ENCODE measurements at regions not wholly inside any gene's neighbourhood (a gene's known extent, or its start where the extent isn't known, plus 50 kb on each side); places are given as distances from the start of the nearest gene placed in this dataset.

DNA sequence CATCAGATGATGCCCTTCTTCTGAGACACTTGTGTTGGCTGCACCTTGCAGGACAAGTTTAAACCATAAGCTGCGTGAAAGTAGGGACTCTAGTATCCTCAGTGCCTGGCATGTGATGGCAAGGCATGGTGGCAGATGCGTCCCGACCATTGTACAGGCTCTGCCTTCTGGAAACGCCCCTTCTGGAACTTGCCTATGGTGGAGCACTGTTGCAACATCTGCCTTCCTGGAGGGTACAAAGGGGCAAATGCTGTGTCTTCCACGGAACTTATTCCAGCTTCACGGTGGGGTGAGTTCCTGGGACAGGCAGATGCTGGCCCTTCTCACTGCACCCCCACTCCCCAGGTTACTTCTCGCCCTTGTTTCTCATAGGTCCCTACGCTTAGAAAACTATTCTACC, 232.8 kb downstream of the THBS2 start:
- H3K4me1 ChIP-seq, result peaks cover 0 to 14% (median 0%) of the 10 kb centered on the region in 3 donors
- no peak overlapping the region for H3K27ac ChIP-seq
- TF ChIP-seq EP300 (IDR thresholded peaks at IDR 0.05) (no peak), POLR2AphosphoS5 (IDR thresholded peaks at IDR 0.05) (no peak), POLR2A (IDR thresholded peaks at IDR 0.05) (no peak)
- TF ChIP-seq, protein P1, sequence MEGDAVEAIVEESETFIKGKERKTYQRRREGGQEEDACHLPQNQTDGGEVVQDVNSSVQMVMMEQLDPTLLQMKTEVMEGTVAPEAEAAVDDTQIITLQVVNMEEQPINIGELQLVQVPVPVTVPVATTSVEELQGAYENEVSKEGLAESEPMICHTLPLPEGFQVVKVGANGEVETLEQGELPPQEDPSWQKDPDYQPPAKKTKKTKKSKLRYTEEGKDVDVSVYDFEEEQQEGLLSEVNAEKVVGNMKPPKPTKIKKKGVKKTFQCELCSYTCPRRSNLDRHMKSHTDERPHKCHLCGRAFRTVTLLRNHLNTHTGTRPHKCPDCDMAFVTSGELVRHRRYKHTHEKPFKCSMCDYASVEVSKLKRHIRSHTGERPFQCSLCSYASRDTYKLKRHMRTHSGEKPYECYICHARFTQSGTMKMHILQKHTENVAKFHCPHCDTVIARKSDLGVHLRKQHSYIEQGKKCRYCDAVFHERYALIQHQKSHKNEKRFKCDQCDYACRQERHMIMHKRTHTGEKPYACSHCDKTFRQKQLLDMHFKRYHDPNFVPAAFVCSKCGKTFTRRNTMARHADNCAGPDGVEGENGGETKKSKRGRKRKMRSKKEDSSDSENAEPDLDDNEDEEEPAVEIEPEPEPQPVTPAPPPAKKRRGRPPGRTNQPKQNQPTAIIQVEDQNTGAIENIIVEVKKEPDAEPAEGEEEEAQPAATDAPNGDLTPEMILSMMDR (IDR thresholded peaks at IDR 0.05), result no peak
- peaks cover 0 to 20% (median 0%) of the 10 kb centered on the region in 3 donors for H3K9me3 ChIP-seq
- WGBS, 2 donors (ENCODE audit: low coverage in 1 of 2), result 84 to 86% methylated on average over 4 to 6 of the region's 8 CpGs
- no peak for ATAC-seq
- no peaks in the 10 kb centered on the region for H3K27me3 ChIP-seq
- no peaks in the 10 kb centered on the region for H3K36me3 ChIP-seq
- H3K4me3 ChIP-seq, result no peak overlapping the region

DNA sequence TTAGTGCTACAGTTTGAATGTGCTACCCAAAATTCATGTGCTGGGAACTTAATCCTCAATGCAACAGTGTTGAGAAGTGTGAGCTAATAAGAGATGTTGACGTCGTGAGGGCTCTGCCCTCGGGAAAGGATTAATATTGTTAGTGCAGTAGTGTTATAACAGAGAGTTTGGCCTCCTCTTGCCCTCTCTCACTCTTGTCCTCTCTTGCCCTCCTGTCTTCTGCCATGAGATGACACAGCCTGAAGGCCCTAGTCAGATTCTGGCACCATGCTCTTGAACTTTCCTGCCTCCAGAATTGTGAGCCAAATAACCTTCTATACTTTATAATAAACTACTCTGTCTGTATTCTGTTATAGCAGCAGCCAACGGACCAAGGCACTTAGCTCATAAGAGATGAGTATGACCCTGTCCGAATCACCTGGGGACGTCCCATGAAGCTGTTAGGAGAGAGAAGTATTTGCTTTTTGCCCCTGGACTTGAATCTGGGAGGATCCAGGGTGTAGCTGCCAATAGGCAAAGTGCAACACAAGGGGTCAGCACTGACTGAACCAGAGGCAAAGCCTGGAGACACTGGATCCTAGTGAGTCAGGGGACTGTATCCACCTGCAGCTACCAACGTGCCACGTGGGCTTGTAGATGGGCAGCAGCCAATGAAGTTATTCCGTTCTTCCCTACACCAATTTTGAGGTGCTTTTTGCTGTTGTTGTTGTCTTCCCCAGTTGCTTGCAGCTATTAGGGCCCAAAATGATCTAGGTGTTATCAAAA, 233.7 kb downstream of the THBS2 start:
- Histone ChIP-seq H3K27me3 (no peaks in the 10 kb centered on the region), H3K4me3 (no peak overlapping the region), H3K4me1 (peaks cover 0 to 14% (median 0%) of the 10 kb centered on the region in 3 donors), H3K27ac (peak overlapping the region in 1 of 4 donors; percentile 27), H3K9me3 (peaks cover 0 to 20% (median 0%) of the 10 kb centered on the region in 3 donors), H3K36me3 (no peaks in the 10 kb centered on the region)
- WGBS, 2 donors (ENCODE audit: low coverage in 1 of 2), result 37 to 49% methylated on average over 6 to 7 of the region's 9 CpGs
- peak; percentile 50 for ATAC-seq
- TF ChIP-seq POLR2A (IDR thresholded peaks at IDR 0.05) (no peak), POLR2AphosphoS5 (IDR thresholded peaks at IDR 0.05) (peak; percentile 54)
- TF ChIP-seq, protein P1 (IDR thresholded peaks at IDR 0.05), result peak in 2 of 4 experiments; percentile 11 to 17

DNA sequence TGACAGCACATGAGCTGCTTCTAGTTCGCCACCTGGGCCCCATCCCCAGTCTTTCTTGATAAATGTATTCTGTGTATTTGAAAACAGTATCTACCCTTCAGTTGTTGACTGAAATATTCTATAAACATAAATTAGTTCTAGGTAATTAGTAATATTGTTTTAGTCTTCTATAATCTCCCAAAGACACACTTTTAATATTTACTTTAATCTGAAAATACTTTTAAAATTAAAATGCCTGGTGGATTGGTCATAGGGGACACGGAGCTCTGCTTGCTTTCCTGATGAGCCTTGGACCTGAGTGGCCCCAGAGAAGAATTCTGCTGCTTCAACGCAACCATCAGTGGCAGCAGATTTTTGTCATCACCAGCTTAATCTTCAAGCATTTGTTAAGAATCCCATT, 234.5 kb downstream of the THBS2 start:
- Histone ChIP-seq H3K4me3 (no peak overlapping the region), H3K27me3 (no peaks in the 10 kb centered on the region), H3K36me3 (no peaks in the 10 kb centered on the region), H3K27ac (peak overlapping the region in 2 of 4 donors; percentile 13 to 27), H3K4me1 (peaks cover 0 to 14% (median 0%) of the 10 kb centered on the region in 3 donors), H3K9me3 (peaks cover 0 to 20% (median 0%) of the 10 kb centered on the region in 3 donors)
- TF ChIP-seq, protein P1 (IDR thresholded peaks at IDR 0.05), result no peak
- no peak for TF ChIP-seq POLR2AphosphoS5 (IDR thresholded peaks at IDR 0.05)
- no peak for TF ChIP-seq EP300 (IDR thresholded peaks at IDR 0.05)
- no peak for TF ChIP-seq POLR2A (IDR thresholded peaks at IDR 0.05)
- 64 to 94% methylated on average over 2 to 3 of the region's 3 CpGs for WGBS, 2 donors (ENCODE audit: low coverage in 1 of 2)
- ATAC-seq, result no peak

DNA sequence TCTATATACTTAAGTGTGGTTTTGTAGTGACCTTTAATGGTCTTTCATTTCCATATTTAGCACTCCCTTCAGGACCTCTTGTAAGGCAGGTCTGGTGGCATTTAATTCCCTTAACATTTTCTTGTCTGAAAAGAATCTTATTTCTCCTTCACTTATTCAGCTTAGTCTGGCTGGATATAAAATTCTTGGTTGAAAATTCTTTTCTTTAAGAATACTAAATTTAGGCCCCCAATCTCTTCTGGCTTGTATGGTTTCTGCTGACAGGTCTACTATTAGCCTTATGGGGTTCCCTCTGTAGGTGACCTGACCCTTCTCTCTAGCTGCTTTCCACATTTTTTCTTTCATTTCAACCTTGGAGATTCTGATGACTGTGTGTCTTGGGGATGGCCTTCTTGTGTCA, 236.9 kb downstream of the THBS2 start:
- no peak for ATAC-seq

More for the DNA sequence above, 236.9 kb downstream of the THBS2 start:
- Histone ChIP-seq H3K27me3 (no peaks in the 10 kb centered on the region), H3K27ac (no peak overlapping the region), H3K9me3 (peaks cover 0 to 20% (median 0%) of the 10 kb centered on the region in 3 donors), H3K4me1 (peaks cover 0 to 14% (median 0%) of the 10 kb centered on the region in 3 donors), H3K36me3 (no peaks in the 10 kb centered on the region), H3K4me3 (no peak overlapping the region)
- TF ChIP-seq POLR2A (IDR thresholded peaks at IDR 0.05) (no peak), EP300 (IDR thresholded peaks at IDR 0.05) (no peak), POLR2AphosphoS5 (IDR thresholded peaks at IDR 0.05) (no peak)
- TF ChIP-seq, protein P1 (IDR thresholded peaks at IDR 0.05), result no peak

All from gastroesophageal sphincter (tissue), 4 donors.